DND-41 (cell line): ENCODE measurements at regions not wholly inside any gene's neighbourhood (a gene's known extent, or its start where the extent isn't known, plus 50 kb on each side); places are given as distances from the start of the nearest gene placed in this dataset.

Source experiments
- ATAC-seq: fragments of 200-7000 bp; cut with Tn5 transposase; 3 replicates; pipeline ENCODE4 v1.9.1; 2021; ENCODE audit warnings: low read depth; ENCODE audit not compliant: insufficient read depth
- DNase-seq: peaks from one replicate; pipeline ENCODE4 v3.0.0-alpha.2; 2020
- H2AFZ ChIP-seq: 2 replicates; pipeline ENCODE4 v1.6.0; 2012; ENCODE audit warnings: low read depth, low read length
- H3K27ac ChIP-seq: 2 replicates; pipeline ENCODE4 v1.5.1; 2012; ENCODE audit warnings: low read length, inconsistent platforms
- H3K27me3 ChIP-seq: fragments of 200-600 bp; sonication (generic); 2 replicates; pipeline ENCODE4 v1.6.0; 2012; ENCODE audit warnings: low read length, mild to moderate bottlenecking, inconsistent platforms; ENCODE audit not compliant: insufficient read depth, poor library complexity
- H3K36me3 ChIP-seq: 2 replicates; pipeline ENCODE4 v1.5.1; 2012; ENCODE audit warnings: low read length, inconsistent platforms; ENCODE audit not compliant: insufficient read depth
- H3K4me1 ChIP-seq: 2 replicates; pipeline ENCODE4 v1.5.1; 2012; ENCODE audit warnings: mild to moderate bottlenecking, low read length; ENCODE audit not compliant: insufficient read depth
- H3K4me2 ChIP-seq: 2 replicates; pipeline ENCODE4 v1.6.0; 2012; ENCODE audit warnings: mild to moderate bottlenecking, moderate library complexity, low read length, inconsistent platforms; ENCODE audit not compliant: insufficient read depth
- H3K4me3 ChIP-seq, 2 experiments: fragments of 200-600 bp in 1 of 2; shearing (Covaris generic) in 1 of 2; 2 replicates each; pipeline ENCODE4 v1.5.1; 2012 to 2016; ENCODE audit warnings: inconsistent platforms in 2 of 2, low read length in 2 of 2, mild to moderate bottlenecking in 2 of 2, low read depth in 1 of 2, moderate library complexity in 1 of 2
- H3K79me2 ChIP-seq: 2 replicates; pipeline ENCODE4 v1.6.0; 2012; ENCODE audit warnings: low read length, inconsistent platforms; ENCODE audit not compliant: insufficient read depth
- H3K9ac ChIP-seq: 2 replicates; pipeline ENCODE4 v1.6.0; 2012; ENCODE audit warnings: low read depth, mild to moderate bottlenecking, inconsistent platforms, low read length, moderate library complexity
- H3K9me3 ChIP-seq: 2 replicates; pipeline ENCODE4 v1.5.1; 2012; ENCODE audit warnings: low read length, moderate library complexity, mild to moderate bottlenecking, inconsistent platforms; ENCODE audit not compliant: insufficient read depth, severe bottlenecking
- H4K20me1 ChIP-seq: 2 replicates; pipeline ENCODE4 v1.6.0; 2012; ENCODE audit warnings: low read length; ENCODE audit not compliant: insufficient read depth
- CTCF ChIP-seq: IDR thresholded peaks from 2 replicates; pipeline ENCODE4 v1.5.1; 2012; ENCODE audit warnings: borderline replicate concordance, low read length, moderate library complexity, mild to moderate bottlenecking; ENCODE audit not compliant: poor library complexity, severe bottlenecking; ENCODE audit errors: extremely low read depth
- EZH2 ChIP-seq: IDR thresholded peaks from 3 replicates; pipeline ENCODE4 v1.6.1; 2012; ENCODE audit warnings: borderline replicate concordance, low read depth, mild to moderate bottlenecking, moderate library complexity, low read length, inconsistent platforms; ENCODE audit not compliant: severe bottlenecking

- no peaks in the 10 kb centered on the region for H3K27me3 ChIP-seq
- H3K36me3 ChIP-seq = no peaks in the 10 kb centered on the region
- no peaks in the 10 kb centered on the region for H3K79me2 ChIP-seq
- no peaks in the 10 kb centered on the region for H3K9me3 ChIP-seq
- no peak overlapping the region for H3K4me2 ChIP-seq
- no peak overlapping the region for H3K9ac ChIP-seq
- ATAC-seq = no peak
- H3K4me1 ChIP-seq = no peaks in the 10 kb centered on the region
- H3K27ac ChIP-seq = no peak overlapping the region
- no peak overlapping the region for H2AFZ ChIP-seq
- TF ChIP-seq CTCF (no peak), EZH2 (no peak)
- H4K20me1 ChIP-seq = no peaks in the 10 kb centered on the region
- no peak overlapping the region for H3K4me3 ChIP-seq
- DNase-seq = no peak
These were observed 469.6 kb upstream of the CELF4 start for GRCh38 chr18:38035193-38035592.

GRCh38 chr18:38033282-38033681 is 467.7 kb upstream of the CELF4 start:
- no peaks in the 10 kb centered on the region for H4K20me1 ChIP-seq
- no peak overlapping the region for H3K9ac ChIP-seq
- no peak overlapping the region for H3K4me2 ChIP-seq
- no peaks in the 10 kb centered on the region for H3K79me2 ChIP-seq
- H3K4me1 ChIP-seq = no peaks in the 10 kb centered on the region
- no peak for ATAC-seq
- TF ChIP-seq CTCF = no peak
- no peak overlapping the region for H3K4me3 ChIP-seq
- H2AFZ ChIP-seq = no peak overlapping the region
- no peak for DNase-seq
- no peaks in the 10 kb centered on the region for H3K36me3 ChIP-seq
- H3K27me3 ChIP-seq = no peaks in the 10 kb centered on the region
- no peak overlapping the region for H3K27ac ChIP-seq
- H3K9me3 ChIP-seq = no peaks in the 10 kb centered on the region

- Histone ChIP-seq H3K79me2 (no peaks in the 10 kb centered on the region), H3K27ac (no peak overlapping the region), H2AFZ (no peak overlapping the region), H3K9ac (no peak overlapping the region), H4K20me1 (no peaks in the 10 kb centered on the region), H3K4me1 (no peaks in the 10 kb centered on the region), H3K27me3 (no peaks in the 10 kb centered on the region), H3K9me3 (no peaks in the 10 kb centered on the region), H3K36me3 (no peaks in the 10 kb centered on the region), H3K4me2 (no peak overlapping the region), H3K4me3 (no peak overlapping the region)
- ATAC-seq = no peak
- no peak for TF ChIP-seq CTCF
- TF ChIP-seq EZH2 = no peak
- no peak for DNase-seq
These were observed 466.9 kb upstream of the CELF4 start for GRCh38 chr18:38032516-38032915.

GRCh38 chr18:38028946-38029345 is 463.3 kb upstream of the CELF4 start:
- Histone ChIP-seq H2AFZ (no peak overlapping the region), H3K4me2 (no peak overlapping the region), H4K20me1 (no peaks in the 10 kb centered on the region), H3K4me1 (no peaks in the 10 kb centered on the region), H3K36me3 (no peaks in the 10 kb centered on the region), H3K9me3 (no peaks in the 10 kb centered on the region), H3K27me3 (no peaks in the 10 kb centered on the region), H3K4me3 (no peak overlapping the region), H3K27ac (no peak overlapping the region), H3K9ac (no peak overlapping the region), H3K79me2 (no peaks in the 10 kb centered on the region)
- no peak for TF ChIP-seq CTCF
- TF ChIP-seq EZH2 = no peak
- ATAC-seq (no peak), DNase-seq (no peak)
